Activated CD4-positive, alpha-beta T cell treated with anti-CD3 and anti-CD28 coated beads, Interleukin-2, Interleukin-4, amounts not matched to agents 100 ng/mL and 50 ng/mL, durations not matched to agents 16 hours and 8 hours (primary cell): ENCODE measurements at regions not wholly inside any gene's neighbourhood (a gene's known extent, or its start where the extent isn't known, plus 50 kb on each side); places are given as distances from the start of the nearest gene placed in this dataset.

Source experiments
- DNase-seq: peaks from one replicate; pipeline ENCODE4 v3.0.0-alpha.2; 2020; ENCODE audit warnings: low spot score

DNA sequence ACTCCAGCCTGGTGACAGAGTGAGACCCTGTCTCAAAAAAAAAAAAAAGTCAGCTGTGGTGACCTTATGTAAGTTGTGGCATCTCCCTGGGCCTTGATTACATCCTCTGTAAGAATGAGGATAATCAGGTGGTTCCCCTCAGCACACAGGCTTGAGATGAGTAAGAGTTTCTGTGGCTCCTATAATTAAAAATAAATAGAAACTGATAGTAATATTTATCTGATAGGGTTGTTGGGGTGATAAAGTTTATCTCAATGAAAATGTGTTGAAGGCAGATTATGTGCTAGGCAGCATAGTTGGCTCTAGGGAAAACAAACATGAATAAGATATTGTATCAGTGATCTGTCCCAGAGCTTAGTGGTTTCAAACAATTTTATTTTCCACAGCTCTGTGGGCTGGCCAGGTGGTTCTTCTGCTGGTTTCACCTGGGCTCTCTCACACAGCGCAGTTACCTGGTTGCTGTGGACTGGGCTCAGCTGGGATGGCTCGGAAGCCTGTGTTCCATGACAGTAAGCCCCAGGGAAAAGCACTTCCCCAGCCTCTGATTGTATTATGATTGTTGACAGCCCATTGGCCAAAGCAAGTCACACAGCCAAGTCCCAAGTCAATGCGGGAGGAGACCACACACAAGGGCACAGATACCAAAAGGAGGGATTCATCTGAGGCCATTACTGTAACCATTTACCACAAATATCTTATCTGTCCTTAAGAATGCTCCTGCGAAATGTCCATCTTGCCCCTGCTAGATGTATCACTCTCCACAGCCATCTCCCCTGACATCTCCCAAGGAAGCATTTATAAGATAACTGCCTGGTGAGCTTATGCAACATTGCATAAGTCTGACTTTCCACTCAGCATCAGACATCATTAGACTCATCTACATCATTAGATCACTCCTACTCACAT lies 151.7 kb downstream of the NUAK1 start:
- DNase-seq = no peak

GRCh38 chr12:105987685-105988035 lies 151.1 kb downstream of the NUAK1 start:
- no peak for DNase-seq

DNA sequence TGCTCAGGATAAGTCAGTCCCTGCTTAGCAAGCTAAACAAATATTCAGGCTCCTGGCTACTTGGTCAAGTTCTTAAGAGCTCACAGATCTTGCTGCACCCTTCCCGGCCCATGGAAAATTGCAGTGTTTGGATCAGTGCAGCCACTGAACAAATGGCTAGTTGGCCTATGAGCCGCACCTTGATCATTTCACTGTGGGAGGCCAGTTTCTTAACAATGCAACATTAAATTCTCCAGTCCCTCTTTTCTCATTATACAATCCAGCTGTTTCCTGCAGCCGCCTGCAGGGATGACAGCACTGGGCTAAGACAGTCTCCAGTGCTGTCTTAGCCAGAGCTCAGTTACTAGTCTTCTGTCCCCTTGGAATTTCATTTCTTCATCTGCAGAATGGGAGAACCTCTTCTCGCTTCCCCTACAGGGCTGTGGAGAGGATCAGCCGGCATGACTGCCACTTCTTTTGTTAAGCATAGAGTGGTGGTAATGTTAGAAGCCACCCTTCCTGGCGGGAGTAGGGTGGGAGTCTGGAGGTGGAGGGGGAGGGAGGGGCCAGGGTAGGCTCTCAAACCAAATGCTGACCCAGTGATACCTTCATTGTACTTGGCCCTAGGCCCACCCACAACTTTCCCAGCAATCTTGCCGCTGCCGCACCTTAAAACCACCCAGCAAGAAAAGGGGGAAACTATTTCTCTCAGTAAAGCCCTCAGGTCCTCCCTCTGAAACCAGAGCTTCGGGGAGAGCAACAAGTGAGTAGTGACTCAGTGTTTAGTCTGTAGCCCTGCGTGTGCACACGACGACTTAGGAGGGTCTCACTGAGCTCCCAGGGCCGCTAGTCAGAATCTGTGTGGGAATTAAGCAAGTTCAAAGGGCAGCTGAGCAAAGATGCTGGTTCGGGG lies 145.7 kb downstream of the NUAK1 start:
- no peak for DNase-seq

DNA sequence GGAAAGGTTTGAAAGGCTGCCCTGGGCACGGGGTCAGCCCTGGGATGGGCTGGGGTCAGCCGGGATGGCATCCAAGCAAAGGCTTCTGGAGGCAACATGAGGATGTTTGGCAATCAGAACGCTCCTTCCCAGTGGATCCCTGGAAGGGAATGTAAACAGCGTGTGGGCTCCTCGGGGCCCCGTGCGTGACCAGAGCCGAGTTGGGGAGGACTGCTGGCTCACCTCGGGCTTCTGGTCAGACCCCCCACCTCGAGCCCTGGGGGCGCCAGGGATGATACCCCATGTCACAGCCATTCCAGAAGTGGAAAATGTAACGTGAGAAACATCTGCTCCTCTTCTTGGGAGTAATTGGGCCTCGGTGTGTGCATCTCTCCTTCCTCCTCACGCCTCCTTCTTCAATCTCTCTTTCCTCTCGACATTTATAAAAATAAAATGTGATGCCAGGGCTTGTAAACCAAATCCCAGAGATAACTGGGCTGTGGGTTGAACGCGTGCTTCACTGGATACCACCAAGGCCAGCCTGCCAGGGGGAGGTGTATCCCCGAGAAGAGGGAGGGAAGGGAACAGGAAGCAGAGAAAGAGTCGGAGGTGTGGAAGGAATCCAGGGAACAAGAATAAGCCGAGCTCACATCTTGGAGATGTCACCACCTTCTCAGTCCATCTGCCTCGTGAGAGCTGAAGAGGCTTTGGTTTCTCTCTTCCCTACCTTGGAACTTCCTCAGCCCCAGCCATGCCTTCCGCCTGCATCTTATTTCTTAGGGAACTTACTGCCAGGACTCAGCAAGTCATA lies 144.8 kb downstream of the NUAK1 start:
- DNase-seq = no peak

DNA sequence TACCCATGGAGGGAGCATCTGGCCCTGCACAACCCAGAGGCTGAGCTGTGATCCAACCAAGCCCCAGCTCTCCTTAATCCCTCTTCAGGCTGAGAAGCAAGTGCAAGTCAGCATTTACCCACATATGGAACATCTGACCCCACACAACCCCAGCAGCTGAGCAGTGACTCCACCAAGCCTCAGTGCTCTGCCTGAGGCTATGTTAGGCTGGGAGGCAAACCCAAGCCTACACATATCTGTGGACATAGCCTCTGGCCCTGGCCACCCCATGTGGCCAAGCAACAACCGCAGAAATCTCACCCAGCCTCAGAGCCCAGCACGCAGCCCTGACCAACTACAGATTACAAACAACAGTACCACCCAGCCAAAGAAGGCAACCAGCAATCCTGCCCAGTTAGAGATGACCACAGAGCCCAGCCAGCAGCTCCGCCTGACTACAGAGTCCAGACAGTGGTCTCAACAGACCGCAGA lies 142.8 kb downstream of the NUAK1 start:
- DNase-seq = no peak

DNA sequence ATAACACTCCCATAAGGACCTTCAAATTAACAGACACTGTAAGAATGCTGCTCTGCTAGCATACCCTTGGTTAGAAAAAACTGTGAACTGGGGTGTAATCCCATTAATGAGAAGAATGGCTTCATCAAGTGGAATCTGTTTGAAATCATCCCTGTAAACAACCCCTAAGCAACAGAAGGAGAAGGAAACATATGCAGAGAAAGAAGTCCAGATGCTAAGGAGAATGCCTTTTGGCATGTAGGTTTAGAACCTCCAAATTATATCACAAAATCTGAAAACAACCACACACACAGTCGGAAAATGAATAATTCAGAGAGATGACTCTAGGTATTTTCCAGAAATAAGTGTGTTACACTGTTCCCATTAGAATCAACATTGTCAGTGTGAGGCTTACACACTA lies 140.2 kb downstream of the NUAK1 start:
- no peak for DNase-seq

DNA sequence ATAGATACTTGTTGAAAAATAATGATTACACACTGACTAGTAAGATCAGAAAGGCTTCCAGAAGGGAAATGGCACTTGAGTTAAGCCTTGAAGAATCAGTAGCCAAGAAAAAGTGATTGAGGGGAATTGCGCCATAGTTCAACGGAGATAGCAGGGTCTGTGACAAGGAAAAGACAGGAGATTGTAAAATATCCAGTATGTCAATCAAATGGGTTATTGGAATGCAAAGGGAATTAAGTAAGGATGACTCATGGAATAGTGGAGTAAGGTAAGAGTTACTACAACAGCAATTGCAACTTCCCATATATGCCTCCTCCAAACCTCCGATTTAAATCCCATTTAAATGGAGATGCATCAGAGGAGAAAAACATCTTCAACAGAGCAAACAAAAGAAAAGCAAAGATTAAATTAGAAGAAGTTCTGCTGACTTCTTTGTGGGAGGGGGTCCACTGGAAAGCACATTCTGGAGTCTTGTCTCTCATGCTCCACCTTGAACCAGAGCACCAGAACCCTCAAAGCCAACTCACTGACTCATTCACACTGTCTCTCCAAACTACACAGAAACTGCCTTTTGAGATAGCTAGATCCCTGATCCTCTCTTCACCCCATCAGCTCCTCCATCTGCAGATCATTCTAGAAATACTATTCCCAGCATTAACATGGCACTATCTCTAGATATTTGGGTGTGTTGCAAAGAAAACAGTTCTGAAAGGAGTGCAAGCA lies 138.2 kb downstream of the NUAK1 start:
- DNase-seq = no peak

DNA sequence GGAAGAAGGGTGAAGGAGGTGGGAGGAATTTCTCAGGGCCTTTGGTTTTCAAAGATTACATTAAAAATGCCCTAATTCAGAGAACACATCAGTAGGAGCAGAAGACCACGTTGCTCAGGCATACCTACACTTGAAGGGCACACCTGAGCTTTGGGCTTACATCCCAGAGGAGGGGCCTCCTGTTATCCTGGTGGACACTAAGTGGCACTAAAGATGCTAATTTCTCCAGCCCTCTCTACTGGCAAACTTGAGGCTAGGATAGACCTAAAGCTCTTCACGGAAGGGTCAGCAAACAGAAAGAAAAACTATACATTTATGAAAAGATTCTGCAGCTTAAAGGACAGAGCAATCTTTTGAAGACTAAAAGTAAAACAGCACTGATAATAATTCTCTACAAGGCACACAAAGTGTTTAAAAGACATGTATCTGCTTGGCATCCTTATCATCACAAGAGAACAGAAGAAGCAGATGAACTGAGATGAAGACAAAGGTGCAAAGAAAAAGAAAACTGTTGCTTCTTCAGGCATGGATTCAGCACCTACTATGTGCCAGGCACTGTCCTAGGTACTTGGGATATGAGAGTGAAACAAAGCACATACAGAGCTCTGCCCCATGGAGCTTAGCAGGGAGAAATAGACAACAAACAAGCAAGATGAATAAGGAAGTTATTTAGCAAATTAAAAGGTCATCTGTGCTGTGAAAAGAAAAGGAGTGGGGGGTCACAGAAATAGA lies 137.5 kb downstream of the NUAK1 start:
- no peak for DNase-seq

DNA sequence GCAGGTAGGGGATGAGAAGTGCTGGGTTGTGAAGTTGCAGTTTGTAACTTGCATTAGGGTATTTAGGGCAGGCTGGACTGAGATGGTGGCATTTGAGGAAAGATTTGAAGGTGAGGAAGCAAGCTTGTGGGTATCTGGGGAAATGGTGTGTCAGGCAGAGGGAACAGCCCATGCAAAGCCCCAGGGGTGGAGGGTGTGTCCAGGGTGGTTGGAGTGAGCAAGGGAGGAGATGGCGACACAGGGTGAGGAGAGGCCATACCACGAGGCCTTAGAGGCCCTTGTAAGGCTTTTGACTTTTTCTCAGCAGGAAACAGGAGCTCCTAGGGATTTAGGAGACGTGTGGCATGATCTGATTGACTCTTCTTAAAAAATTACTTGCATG lies 136.9 kb downstream of the NUAK1 start:
- DNase-seq = no peak

- no peak for DNase-seq
These were observed 135.5 kb downstream of the NUAK1 start for GRCh38 chr12:106003297-106003696.

- DNase-seq = no peak
These were observed 134.5 kb downstream of the NUAK1 start for GRCh38 chr12:106004289-106004688.

- no peak for DNase-seq
These were observed 132.4 kb downstream of the NUAK1 start for GRCh38 chr12:106006382-106006781.

- DNase-seq = no peak
These were observed 131.8 kb downstream of the NUAK1 start for GRCh38 chr12:106006940-106007339.

DNA sequence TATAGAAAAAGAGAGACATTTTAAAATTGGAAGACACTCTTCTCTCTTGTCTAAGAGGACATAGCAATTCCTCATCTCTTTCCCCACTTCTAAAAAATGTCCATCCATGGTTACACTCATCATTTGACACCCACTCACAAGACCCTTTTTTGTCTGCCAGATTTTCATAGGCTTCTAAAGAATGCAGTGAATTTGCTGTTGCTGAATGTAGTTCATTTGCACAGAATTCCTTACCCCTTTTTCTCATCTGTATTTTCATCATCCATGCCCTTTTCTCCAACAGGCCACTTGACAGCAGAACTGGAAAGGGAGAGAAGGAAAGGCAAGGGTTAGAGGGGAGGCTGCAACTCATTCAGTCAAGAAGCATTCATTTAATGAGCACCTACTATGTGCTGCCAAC lies 128.0 kb downstream of the NUAK1 start:
- DNase-seq = no peak
